ENCODE measurements at regions not wholly inside any gene's neighbourhood (a gene's known extent, or its start where the extent isn't known, plus 50 kb on each side); places are given as distances from the start of the nearest gene placed in this dataset.

- no peak for TF ChIP-seq CTCF (IDR thresholded peaks at IDR 0.05; ENCODE audit: poor library complexity, severe bottlenecking)
- no peak for TF ChIP-seq EZH2 (IDR thresholded peaks at IDR 0.05; ENCODE audit: borderline replicate concordance, insufficient read depth, low read length, poor library complexity, severe bottlenecking)
- TF ChIP-seq EP300 (conservative IDR thresholded peaks at IDR 0.05; ENCODE audit: poor library complexity, severe bottlenecking) = no peak
- no peak for TF ChIP-seq RAD21 (conservative IDR thresholded peaks at IDR 0.05)
- TF ChIP-seq REST (IDR thresholded peaks at IDR 0.05; ENCODE audit: borderline replicate concordance) = no peak
- no peak for TF ChIP-seq TAF1 (IDR thresholded peaks at IDR 0.05; ENCODE audit: low read depth)
- no peak for TF ChIP-seq POLR2AphosphoS5 (IDR thresholded peaks at IDR 0.05)
- no peak for TF ChIP-seq SMC3 (conservative IDR thresholded peaks at IDR 0.05; ENCODE audit: poor library complexity)
Measured at GRCh38 chr11:12585861-12586260, 88.4 kb upstream of the TEAD1 start.

Data from neural cell (in vitro differentiated cells).